GM12878 (cell line): ENCODE measurements at regions not wholly inside any gene's neighbourhood (a gene's known extent, or its start where the extent isn't known, plus 50 kb on each side); places are given as distances from the start of the nearest gene placed in this dataset.

Experiments
- ATAC-seq: fragments of 200-7000 bp; cut with Tn5 transposase; 3 replicates; pipeline ENCODE4 v1.9.1; 2020; ENCODE audit warnings: mild to moderate bottlenecking, moderate library complexity
- BruUV-seq: library from RNA; stranded (reverse); fragments of 400-500 nt; replicated peaks from 2 replicates; lab custom pipeline; 2021; lab: Mats Ljungman, UMichigan
- CTCF ChIA-PET: fragments of 300-600 bp; sonication (Branson Sonifier 250); formaldehyde crosslinking; extraction: SDS; loops from one replicate; lab custom pipeline; 2021; ENCODE audit warnings: inconsistent platforms; lab: Yijun Ruan, JAX
- POLR2A ChIA-PET: fragments of 350-600 bp; formaldehyde crosslinking; extraction: SDS; loops from one replicate; lab custom pipeline; 2021; ENCODE audit warnings: inconsistent platforms; lab: Charles Lee
- RAD21 ChIA-PET: fragments of 300-600 bp; sonication (Branson Sonifier 250); formaldehyde crosslinking; loops from one replicate; lab custom pipeline; 2023; ENCODE audit warnings: antibody characterized with exemption; ENCODE audit not compliant: unreplicated experiment; lab: Charles Lee
- SMC1A ChIA-PET: fragments of 300-600 bp; sonication (Branson Sonifier 250); formaldehyde crosslinking; loops from one replicate; lab custom pipeline; 2023; ENCODE audit not compliant: unreplicated experiment, uncharacterized antibody; lab: Charles Lee
- DNase-seq: peaks from one replicate; pipeline ENCODE4 v3.0.0-alpha.2; 2011; ENCODE audit warnings: low read depth, low spot score
- FAIRE-seq: peaks from 3 replicates; lab custom pipeline; 2011; peaks lifted over from hg19 to GRCh38; lab: Jason Lieb, UNC
- H2AFZ ChIP-seq: 2 replicates; pipeline ENCODE4 v1.6.0; 2011; ENCODE audit warnings: low read depth, low read length, control low read depth; ENCODE audit not compliant: control insufficient read depth
- H3K27ac ChIP-seq: 2 replicates; pipeline ENCODE4 v1.5.1; 2011; ENCODE audit warnings: control low read depth; ENCODE audit not compliant: control insufficient read depth, insufficient read depth
- H3K27me3 ChIP-seq, 2 experiments: replicated peaks in 1 of 2; 2 replicates each; pipeline versions ENCODE4 v1.6.0 to v1.6.1; 2011; ENCODE audit warnings: low read length in 1 of 2; ENCODE audit not compliant: control insufficient read depth in 2 of 2, insufficient read depth in 2 of 2
- H3K36me3 ChIP-seq, 2 experiments: 2 replicates each; pipeline ENCODE4 v1.5.1; 2011; ENCODE audit warnings: low read length in 1 of 2; ENCODE audit not compliant: control insufficient read depth in 2 of 2, insufficient read depth in 2 of 2
- H3K4me1 ChIP-seq: 2 replicates; pipeline ENCODE4 v1.6.1; 2011; ENCODE audit warnings: mild to moderate bottlenecking, low read length, moderate library complexity, mixed read lengths; ENCODE audit not compliant: control insufficient read depth, insufficient read depth
- H3K4me2 ChIP-seq: 2 replicates; pipeline ENCODE4 v1.6.0; 2011; ENCODE audit warnings: control low read depth; ENCODE audit not compliant: control insufficient read depth, insufficient read depth
- H3K4me3 ChIP-seq: fragments of 200-600 bp; sonication (generic); 2 replicates; pipeline ENCODE4 v1.5.1; 2016
- H3K79me2 ChIP-seq: 2 replicates; pipeline ENCODE4 v1.6.0; 2011; ENCODE audit warnings: low read length; ENCODE audit not compliant: control insufficient read depth, insufficient read depth
- H3K9ac ChIP-seq: 2 replicates; pipeline ENCODE4 v1.8.0; 2011; ENCODE audit warnings: low read length, control low read depth, mixed read lengths; ENCODE audit not compliant: control insufficient read depth, insufficient read depth
- H3K9me3 ChIP-seq: replicated peaks from 3 replicates; pipeline ENCODE4 v1.5.1; 2011; ENCODE audit warnings: mild to moderate bottlenecking, low read length; ENCODE audit not compliant: control insufficient read depth, insufficient read depth
- H4K20me1 ChIP-seq: 2 replicates; pipeline ENCODE4 v1.6.0; 2011; ENCODE audit not compliant: control insufficient read depth, insufficient read depth
- CREB1 ChIP-seq: IDR thresholded peaks from 2 replicates; pipeline ENCODE4 v1.6.1; 2012; ENCODE audit warnings: low read depth, mild to moderate bottlenecking, inconsistent platforms
- JUND ChIP-seq: IDR thresholded peaks from 2 replicates; pipeline ENCODE4 v1.6.1; 2012; ENCODE audit warnings: low read depth, mild to moderate bottlenecking, low read length, improper control_type of control experiment, moderate library complexity
- NR2F1 ChIP-seq: fragments of 450-650 bp; conservative IDR thresholded peaks from 2 replicates; pipeline ENCODE4 v1.6.1; 2017; ENCODE audit warnings: mild to moderate bottlenecking
- POU2F2 ChIP-seq: IDR thresholded peaks from 3 replicates; pipeline ENCODE4 v1.6.1; 2011; ENCODE audit warnings: low read depth, mild to moderate bottlenecking, low read length, borderline replicate concordance
- RUNX3 ChIP-seq: IDR thresholded peaks from 2 replicates; pipeline ENCODE4 v1.6.1; 2012; ENCODE audit warnings: low read length, inconsistent platforms
- ZZZ3 ChIP-seq: IDR thresholded peaks from 2 replicates; pipeline ENCODE4 v1.6.1; 2011; ENCODE audit warnings: low read depth; ENCODE audit not compliant: control insufficient read depth, insufficient read length
- WGBS: methylation state at CpG from one replicate; pipeline ENCODE4 v1.1.6; 2016; ENCODE audit warnings: low lambda C conversion rate; ENCODE audit not compliant: insufficient replicate concordance, insufficient coverage; ENCODE audit errors: missing lambda C conversion rate; 5-methylcytosine and 5-hydroxymethylcytosine counted together
- in situ Hi-C: fragments of 300-500 bp; cut with MboI; formaldehyde crosslinking; loops from 9 replicates; pipeline ENCODE4 v1.14.3; 2018; ENCODE audit warnings: mixed read lengths
- intact Hi-C: fragments of 100-400 bp; cut with micrococcal nuclease; formaldehyde crosslinking; loops from one replicate; pipeline ENCODE4 v1.14.2; 2022; ENCODE audit not compliant: unreplicated experiment
- TF ChIP-seq, protein P1 (sequence below), 3 experiments: IDR thresholded peaks in 2 of 3; conservative IDR thresholded peaks in 1 of 3; 2 replicates each; pipeline ENCODE4 v1.5.1; 2011; ENCODE audit warnings: low read depth in 3 of 3, low read length in 3 of 3, mild to moderate bottlenecking in 3 of 3, control low read depth in 2 of 3, moderate library complexity in 2 of 3, inconsistent platforms in 1 of 3, mixed read lengths in 1 of 3; ENCODE audit not compliant: control insufficient read depth in 2 of 3, insufficient read depth in 1 of 3; ENCODE audit errors: extremely low read depth in 1 of 3
- TF ChIP-seq, protein P2 (sequence below): fragments of 450-650 bp; IDR thresholded peaks from 2 replicates; pipeline ENCODE4 v1.6.1; 2017; ENCODE audit warnings: mild to moderate bottlenecking, moderate library complexity
- TF ChIP-seq, protein P3 (sequence below): fragments of 450-650 bp; IDR thresholded peaks from 2 replicates; pipeline ENCODE4 v1.6.1; 2017; ENCODE audit warnings: borderline replicate concordance
- TF ChIP-seq, protein P4 (sequence below): IDR thresholded peaks from 2 replicates; pipeline ENCODE4 v1.6.1; 2011; ENCODE audit warnings: mild to moderate bottlenecking, low read depth, low read length, moderate library complexity; ENCODE audit not compliant: insufficient replicate concordance

DNA sequence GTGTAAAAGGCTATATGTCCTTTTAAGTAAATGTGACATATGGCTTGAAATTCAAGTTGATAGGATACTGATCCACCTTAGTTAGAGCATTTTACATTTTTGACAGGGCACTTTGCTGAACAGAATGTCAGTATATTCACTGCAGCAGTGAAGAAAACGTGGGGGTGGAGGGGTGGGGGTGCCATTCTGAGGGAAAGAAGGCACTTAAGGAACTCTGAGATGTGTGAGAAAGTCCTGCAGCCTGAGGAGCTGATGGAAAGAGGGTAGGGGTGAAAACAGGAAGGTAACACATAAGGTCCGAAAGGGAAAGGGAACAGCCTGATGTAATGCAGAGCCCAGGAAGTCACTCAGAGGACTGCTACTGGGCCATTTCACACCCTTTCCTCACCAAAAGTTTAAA is 265.5 kb upstream of the GRIP1 start (continued):
- TF ChIP-seq ZZZ3 (no peak), NR2F1 (no peak), POU2F2 (no peak)
- TF ChIP-seq, protein P1, sequence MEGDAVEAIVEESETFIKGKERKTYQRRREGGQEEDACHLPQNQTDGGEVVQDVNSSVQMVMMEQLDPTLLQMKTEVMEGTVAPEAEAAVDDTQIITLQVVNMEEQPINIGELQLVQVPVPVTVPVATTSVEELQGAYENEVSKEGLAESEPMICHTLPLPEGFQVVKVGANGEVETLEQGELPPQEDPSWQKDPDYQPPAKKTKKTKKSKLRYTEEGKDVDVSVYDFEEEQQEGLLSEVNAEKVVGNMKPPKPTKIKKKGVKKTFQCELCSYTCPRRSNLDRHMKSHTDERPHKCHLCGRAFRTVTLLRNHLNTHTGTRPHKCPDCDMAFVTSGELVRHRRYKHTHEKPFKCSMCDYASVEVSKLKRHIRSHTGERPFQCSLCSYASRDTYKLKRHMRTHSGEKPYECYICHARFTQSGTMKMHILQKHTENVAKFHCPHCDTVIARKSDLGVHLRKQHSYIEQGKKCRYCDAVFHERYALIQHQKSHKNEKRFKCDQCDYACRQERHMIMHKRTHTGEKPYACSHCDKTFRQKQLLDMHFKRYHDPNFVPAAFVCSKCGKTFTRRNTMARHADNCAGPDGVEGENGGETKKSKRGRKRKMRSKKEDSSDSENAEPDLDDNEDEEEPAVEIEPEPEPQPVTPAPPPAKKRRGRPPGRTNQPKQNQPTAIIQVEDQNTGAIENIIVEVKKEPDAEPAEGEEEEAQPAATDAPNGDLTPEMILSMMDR (IDR thresholded peaks at IDR 0.05 in 2 of 3, conservative IDR thresholded peaks at IDR 0.05 in 1 of 3; ENCODE audit: control insufficient read depth in 2 of 3, extremely low read depth in 1 of 3, insufficient read depth in 1 of 3, low read depth in 3 of 3, low read length in 3 of 3), result no peak

DNA sequence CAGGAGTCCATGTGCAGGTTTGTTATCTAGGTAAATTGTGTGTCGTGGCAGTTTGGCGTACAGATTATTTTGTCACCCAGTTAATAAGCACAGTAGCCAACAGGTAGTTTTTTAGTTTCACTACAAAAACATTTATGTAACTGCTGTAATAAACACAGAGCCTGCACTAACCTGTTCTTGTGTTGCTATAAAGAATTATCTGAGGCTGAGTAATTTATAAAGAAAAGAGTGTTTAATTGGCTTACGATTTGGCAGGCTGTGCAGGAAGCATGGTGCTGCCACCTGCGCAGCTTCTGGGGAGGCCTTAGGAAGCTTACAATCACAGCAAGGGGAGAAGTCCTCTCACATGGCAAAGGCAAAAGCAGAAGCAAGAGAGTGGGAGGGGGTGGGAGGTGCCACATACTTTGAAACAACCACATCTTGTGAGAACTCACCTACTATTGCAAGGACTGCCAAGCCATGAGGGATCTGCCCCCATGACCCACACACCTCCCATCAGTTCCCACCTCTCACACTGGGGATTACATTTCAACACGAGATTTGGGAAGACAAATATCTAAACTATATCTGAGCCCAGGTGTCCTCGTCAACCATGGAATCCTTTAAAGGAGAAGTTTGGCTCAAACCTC is 266.4 kb upstream of the GRIP1 start:
- RAD21 ChIA-PET, result no interaction called here
- in situ Hi-C loops, result no loop called here
- TF ChIP-seq, protein P2, sequence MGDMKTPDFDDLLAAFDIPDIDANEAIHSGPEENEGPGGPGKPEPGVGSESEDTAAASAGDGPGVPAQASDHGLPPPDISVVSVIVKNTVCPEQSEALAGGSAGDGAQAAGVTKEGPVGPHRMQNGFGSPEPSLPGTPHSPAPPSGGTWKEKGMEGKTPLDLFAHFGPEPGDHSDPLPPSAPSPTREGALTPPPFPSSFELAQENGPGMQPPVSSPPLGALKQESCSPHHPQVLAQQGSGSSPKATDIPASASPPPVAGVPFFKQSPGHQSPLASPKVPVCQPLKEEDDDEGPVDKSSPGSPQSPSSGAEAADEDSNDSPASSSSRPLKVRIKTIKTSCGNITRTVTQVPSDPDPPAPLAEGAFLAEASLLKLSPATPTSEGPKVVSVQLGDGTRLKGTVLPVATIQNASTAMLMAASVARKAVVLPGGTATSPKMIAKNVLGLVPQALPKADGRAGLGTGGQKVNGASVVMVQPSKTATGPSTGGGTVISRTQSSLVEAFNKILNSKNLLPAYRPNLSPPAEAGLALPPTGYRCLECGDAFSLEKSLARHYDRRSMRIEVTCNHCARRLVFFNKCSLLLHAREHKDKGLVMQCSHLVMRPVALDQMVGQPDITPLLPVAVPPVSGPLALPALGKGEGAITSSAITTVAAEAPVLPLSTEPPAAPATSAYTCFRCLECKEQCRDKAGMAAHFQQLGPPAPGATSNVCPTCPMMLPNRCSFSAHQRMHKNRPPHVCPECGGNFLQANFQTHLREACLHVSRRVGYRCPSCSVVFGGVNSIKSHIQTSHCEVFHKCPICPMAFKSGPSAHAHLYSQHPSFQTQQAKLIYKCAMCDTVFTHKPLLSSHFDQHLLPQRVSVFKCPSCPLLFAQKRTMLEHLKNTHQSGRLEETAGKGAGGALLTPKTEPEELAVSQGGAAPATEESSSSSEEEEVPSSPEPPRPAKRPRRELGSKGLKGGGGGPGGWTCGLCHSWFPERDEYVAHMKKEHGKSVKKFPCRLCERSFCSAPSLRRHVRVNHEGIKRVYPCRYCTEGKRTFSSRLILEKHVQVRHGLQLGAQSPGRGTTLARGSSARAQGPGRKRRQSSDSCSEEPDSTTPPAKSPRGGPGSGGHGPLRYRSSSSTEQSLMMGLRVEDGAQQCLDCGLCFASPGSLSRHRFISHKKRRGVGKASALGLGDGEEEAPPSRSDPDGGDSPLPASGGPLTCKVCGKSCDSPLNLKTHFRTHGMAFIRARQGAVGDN, result no peak
- TF ChIP-seq JUND, result no peak
- TF ChIP-seq, protein P3, sequence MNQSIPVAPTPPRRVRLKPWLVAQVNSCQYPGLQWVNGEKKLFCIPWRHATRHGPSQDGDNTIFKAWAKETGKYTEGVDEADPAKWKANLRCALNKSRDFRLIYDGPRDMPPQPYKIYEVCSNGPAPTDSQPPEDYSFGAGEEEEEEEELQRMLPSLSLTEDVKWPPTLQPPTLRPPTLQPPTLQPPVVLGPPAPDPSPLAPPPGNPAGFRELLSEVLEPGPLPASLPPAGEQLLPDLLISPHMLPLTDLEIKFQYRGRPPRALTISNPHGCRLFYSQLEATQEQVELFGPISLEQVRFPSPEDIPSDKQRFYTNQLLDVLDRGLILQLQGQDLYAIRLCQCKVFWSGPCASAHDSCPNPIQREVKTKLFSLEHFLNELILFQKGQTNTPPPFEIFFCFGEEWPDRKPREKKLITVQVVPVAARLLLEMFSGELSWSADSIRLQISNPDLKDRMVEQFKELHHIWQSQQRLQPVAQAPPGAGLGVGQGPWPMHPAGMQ, result no peak
- no peak for TF ChIP-seq CREB1
- no peak for TF ChIP-seq RUNX3
- TF ChIP-seq, protein P4, sequence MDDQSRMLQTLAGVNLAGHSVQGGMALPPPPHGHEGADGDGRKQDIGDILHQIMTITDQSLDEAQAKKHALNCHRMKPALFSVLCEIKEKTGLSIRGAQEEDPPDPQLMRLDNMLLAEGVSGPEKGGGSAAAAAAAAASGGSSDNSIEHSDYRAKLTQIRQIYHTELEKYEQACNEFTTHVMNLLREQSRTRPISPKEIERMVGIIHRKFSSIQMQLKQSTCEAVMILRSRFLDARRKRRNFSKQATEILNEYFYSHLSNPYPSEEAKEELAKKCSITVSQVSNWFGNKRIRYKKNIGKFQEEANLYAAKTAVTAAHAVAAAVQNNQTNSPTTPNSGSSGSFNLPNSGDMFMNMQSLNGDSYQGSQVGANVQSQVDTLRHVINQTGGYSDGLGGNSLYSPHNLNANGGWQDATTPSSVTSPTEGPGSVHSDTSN, result no peak

More for the DNA sequence above, 266.4 kb upstream of the GRIP1 start:
- FAIRE-seq, result no peak
- H2AFZ ChIP-seq, result no peak overlapping the region
- no peak for DNase-seq
- CTCF ChIA-PET, result no interaction called here
- no peaks in the 10 kb centered on the region for H3K4me1 ChIP-seq
- WGBS, result 36% methylated on average over 6 of the region's 6 CpGs
- no peak overlapping the region for H3K9ac ChIP-seq
- intact Hi-C loops, result no loop called here
- H3K4me3 ChIP-seq, result no peak overlapping the region
- no peaks in the 10 kb centered on the region for H3K27me3 ChIP-seq
- SMC1A ChIA-PET, result no interaction called here
- H3K4me2 ChIP-seq, result no peak overlapping the region
- H3K79me2 ChIP-seq, result no peaks in the 10 kb centered on the region
- POLR2A ChIA-PET, result no interaction called here
- no peaks in the 10 kb centered on the region for H3K9me3 ChIP-seq
- no TSS peak for BruUV-seq
- no peak for ATAC-seq
- no peaks in the 10 kb centered on the region for H4K20me1 ChIP-seq
- no peak overlapping the region for H3K27ac ChIP-seq
- no peaks in the 10 kb centered on the region for H3K36me3 ChIP-seq
